Esophagus muscularis mucosa (tissue), 4 donors: ENCODE measurements at regions not wholly inside any gene's neighbourhood (a gene's known extent, or its start where the extent isn't known, plus 50 kb on each side); places are given as distances from the start of the nearest gene placed in this dataset.

Experiments used
- EP300 ChIP-seq: sonication (generic); formaldehyde crosslinking; IDR thresholded peaks from one replicate; pipeline ENCODE4 v1.6.1; 2017; ENCODE audit warnings: antibody characterized with exemption
- POLR2AphosphoS5 ChIP-seq, 2 donors: sonication (generic); formaldehyde crosslinking; IDR thresholded peaks; one replicate each; pipeline ENCODE4 v1.6.1; 2017; ENCODE audit warnings: antibody characterized with exemption in 2 of 2
- TF ChIP-seq, protein P1 (sequence below), 3 experiments: fragments of 200-600 bp in 2 of 3; fragments of 450-650 bp in 1 of 3; sonication (generic) in 2 of 3; IDR thresholded peaks; one replicate each; pipeline ENCODE4 v1.5.1; 2017 to 2019; ENCODE audit warnings: antibody characterized with exemption in 3 of 3, mild to moderate bottlenecking in 2 of 3, moderate library complexity in 1 of 3

DNA sequence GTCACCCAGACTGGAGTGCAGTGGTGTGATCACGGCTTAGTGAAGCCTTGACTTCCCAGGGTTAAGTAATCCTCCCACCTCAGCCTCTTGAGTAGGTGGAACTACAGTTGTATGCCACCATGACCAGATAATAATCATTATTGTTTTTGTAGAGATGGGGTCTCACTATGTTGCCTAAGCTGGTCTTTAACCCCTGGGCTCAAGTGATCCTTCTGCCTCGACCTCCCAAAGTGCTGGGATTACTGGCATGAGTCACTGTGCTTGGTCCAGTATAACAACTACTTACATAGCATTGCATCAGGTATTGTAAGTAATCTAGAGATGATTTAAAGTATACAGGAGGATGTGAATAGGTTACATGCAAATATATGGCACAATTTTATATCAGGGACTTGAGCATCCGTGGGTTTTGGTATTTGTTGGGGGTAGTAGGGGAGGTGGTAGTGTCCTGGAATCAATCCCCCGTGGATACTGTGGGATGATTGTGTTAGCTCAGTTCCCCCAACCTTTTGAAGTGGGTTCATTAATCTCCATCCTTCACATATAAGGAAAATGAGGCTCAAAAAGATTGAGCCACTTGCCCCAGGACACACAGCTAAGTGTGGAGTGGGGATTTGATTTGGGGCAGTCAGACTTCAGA, 61.4 kb upstream of the CNIH3 start:
- TF ChIP-seq, protein P1, sequence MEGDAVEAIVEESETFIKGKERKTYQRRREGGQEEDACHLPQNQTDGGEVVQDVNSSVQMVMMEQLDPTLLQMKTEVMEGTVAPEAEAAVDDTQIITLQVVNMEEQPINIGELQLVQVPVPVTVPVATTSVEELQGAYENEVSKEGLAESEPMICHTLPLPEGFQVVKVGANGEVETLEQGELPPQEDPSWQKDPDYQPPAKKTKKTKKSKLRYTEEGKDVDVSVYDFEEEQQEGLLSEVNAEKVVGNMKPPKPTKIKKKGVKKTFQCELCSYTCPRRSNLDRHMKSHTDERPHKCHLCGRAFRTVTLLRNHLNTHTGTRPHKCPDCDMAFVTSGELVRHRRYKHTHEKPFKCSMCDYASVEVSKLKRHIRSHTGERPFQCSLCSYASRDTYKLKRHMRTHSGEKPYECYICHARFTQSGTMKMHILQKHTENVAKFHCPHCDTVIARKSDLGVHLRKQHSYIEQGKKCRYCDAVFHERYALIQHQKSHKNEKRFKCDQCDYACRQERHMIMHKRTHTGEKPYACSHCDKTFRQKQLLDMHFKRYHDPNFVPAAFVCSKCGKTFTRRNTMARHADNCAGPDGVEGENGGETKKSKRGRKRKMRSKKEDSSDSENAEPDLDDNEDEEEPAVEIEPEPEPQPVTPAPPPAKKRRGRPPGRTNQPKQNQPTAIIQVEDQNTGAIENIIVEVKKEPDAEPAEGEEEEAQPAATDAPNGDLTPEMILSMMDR (IDR thresholded peaks at IDR 0.05) = no peak
- TF ChIP-seq POLR2AphosphoS5 (IDR thresholded peaks at IDR 0.05) (no peak), EP300 (no peak)
